Immature natural killer cell (primary cell): ENCODE measurements at regions not wholly inside any gene's neighbourhood (a gene's known extent, or its start where the extent isn't known, plus 50 kb on each side); places are given as distances from the start of the nearest gene placed in this dataset.

Source experiments
- DNase-seq, 3 donors: peaks; one replicate each; pipeline ENCODE4 v3.0.0; 2022; ENCODE audit warnings: mixed read lengths in 1 of 3
- H3K27ac Mint-ChIP-seq, 6 donors: one replicate each; pipeline ENCODE4 v1.8.0; 2020; ENCODE audit warnings: mixed read lengths in 6 of 6, mild to moderate bottlenecking in 5 of 6, inconsistent platforms in 4 of 6, moderate library complexity in 3 of 6
- H3K27me3 Mint-ChIP-seq, 3 donors: one replicate each; pipeline ENCODE4 v1.8.0; 2020 to 2021; ENCODE audit warnings: low read depth in 3 of 3, mild to moderate bottlenecking in 3 of 3, mixed read lengths in 3 of 3, moderate library complexity in 3 of 3, inconsistent platforms in 1 of 3
- H3K36me3 Mint-ChIP-seq, 3 donors: one replicate each; pipeline ENCODE4 v1.8.0; 2020; ENCODE audit warnings: mixed read lengths in 3 of 3, inconsistent platforms in 2 of 3, mild to moderate bottlenecking in 2 of 3
- H3K4me1 Mint-ChIP-seq, 2 donors: one replicate each; pipeline ENCODE4 v1.8.0; 2020; ENCODE audit warnings: inconsistent platforms in 2 of 2, mild to moderate bottlenecking in 2 of 2, mixed read lengths in 2 of 2, moderate library complexity in 1 of 2
- H3K4me3 Mint-ChIP-seq, 5 donors: one replicate each; pipeline ENCODE4 v1.8.0; 2020; ENCODE audit warnings: mild to moderate bottlenecking in 5 of 5, mixed read lengths in 5 of 5, inconsistent platforms in 3 of 5, moderate library complexity in 3 of 5
- H3K9me3 Mint-ChIP-seq, 6 donors: one replicate each; pipeline ENCODE4 v1.8.0; 2020; ENCODE audit warnings: mild to moderate bottlenecking in 6 of 6, mixed read lengths in 6 of 6, inconsistent platforms in 4 of 6, moderate library complexity in 3 of 6

GRCh38 chr11:27254744-27255446 is 108.1 kb downstream of the CCDC34 start:
- Mint-ChIP-seq H3K4me1 (no peaks in the 10 kb centered on the region), H3K4me3 (no peak overlapping the region), H3K9me3 (peaks cover 0 to 8% (median 2%) of the 10 kb centered on the region in 6 donors), H3K27ac (no peak overlapping the region), H3K36me3 (no peaks in the 10 kb centered on the region), H3K27me3 (peaks cover 0 to 3% (median 0%) of the 10 kb centered on the region in 3 donors)
- no peak for DNase-seq

- no peak overlapping the region for H3K27ac Mint-ChIP-seq
Observed at GRCh38 chr11:27253224-27253623, 109.8 kb downstream of the CCDC34 start.

GRCh38 chr11:27250867-27251665 is 111.9 kb downstream of the CCDC34 start:
- Mint-ChIP-seq H3K9me3 (peaks cover 0 to 14% (median 3%) of the 10 kb centered on the region in 6 donors), H3K27ac (no peak overlapping the region), H3K4me3 (no peak overlapping the region), H3K4me1 (no peaks in the 10 kb centered on the region), H3K36me3 (no peaks in the 10 kb centered on the region), H3K27me3 (peaks cover 0 to 3% (median 0%) of the 10 kb centered on the region in 3 donors)
- DNase-seq, result no peak

More at GRCh38 chr11:27253224-27253623, 109.8 kb downstream of the CCDC34 start:
- Mint-ChIP-seq H3K36me3 (no peaks in the 10 kb centered on the region), H3K27me3 (peaks cover 0 to 3% (median 0%) of the 10 kb centered on the region in 3 donors), H3K4me1 (no peaks in the 10 kb centered on the region), H3K4me3 (no peak overlapping the region), H3K9me3 (peaks cover 0 to 8% (median 3%) of the 10 kb centered on the region in 6 donors)
- DNase-seq, result no peak

GRCh38 chr11:27248576-27249509 is 114.2 kb downstream of the CCDC34 start:
- Mint-ChIP-seq H3K9me3 (peaks cover 0 to 9% (median under 1%) of the 10 kb centered on the region in 6 donors), H3K4me3 (no peak overlapping the region), H3K4me1 (no peaks in the 10 kb centered on the region), H3K27ac (no peak overlapping the region), H3K36me3 (no peaks in the 10 kb centered on the region), H3K27me3 (peaks cover 0 to 2% (median 0%) of the 10 kb centered on the region in 3 donors)
- DNase-seq, result no peak

GRCh38 chr11:27247660-27248059 is 115.4 kb downstream of the CCDC34 start:
- DNase-seq, result no peak
- Mint-ChIP-seq H3K4me1 (no peaks in the 10 kb centered on the region), H3K4me3 (no peak overlapping the region), H3K9me3 (peaks cover 0 to 6% (median 0%) of the 10 kb centered on the region in 6 donors), H3K36me3 (no peaks in the 10 kb centered on the region), H3K27ac (no peak overlapping the region), H3K27me3 (peaks cover 0 to 2% (median 0%) of the 10 kb centered on the region in 3 donors)

- no peak overlapping the region for H3K4me3 Mint-ChIP-seq
Observed at GRCh38 chr11:27246925-27247324, 116.1 kb downstream of the CCDC34 start.

GRCh38 chr11:27244900-27245299 is 118.1 kb downstream of the CCDC34 start:
- H3K27me3 Mint-ChIP-seq, result peaks cover 2% of the 10 kb centered on the region in 3 donors
- no peaks in the 10 kb centered on the region for H3K36me3 Mint-ChIP-seq
- peaks cover 0 to 6% (median under 1%) of the 10 kb centered on the region in 6 donors for H3K9me3 Mint-ChIP-seq
- no peaks in the 10 kb centered on the region for H3K4me1 Mint-ChIP-seq
- no peak overlapping the region for H3K4me3 Mint-ChIP-seq
- no peak overlapping the region for H3K27ac Mint-ChIP-seq
- DNase-seq, result no peak

More at GRCh38 chr11:27246925-27247324, 116.1 kb downstream of the CCDC34 start:
- no peak overlapping the region for H3K27ac Mint-ChIP-seq
- H3K4me1 Mint-ChIP-seq, result no peaks in the 10 kb centered on the region
- DNase-seq, result no peak
- peaks cover 0 to 2% (median 0%) of the 10 kb centered on the region in 3 donors for H3K27me3 Mint-ChIP-seq
- H3K36me3 Mint-ChIP-seq, result no peaks in the 10 kb centered on the region
- peaks cover 0 to 6% (median 0%) of the 10 kb centered on the region in 6 donors for H3K9me3 Mint-ChIP-seq

GRCh38 chr11:27242591-27242990 is 120.4 kb downstream of the CCDC34 start:
- H3K27me3 Mint-ChIP-seq, result peaks cover 3 to 10% (median 3%) of the 10 kb centered on the region in 3 donors
- H3K27ac Mint-ChIP-seq, result no peak overlapping the region
- DNase-seq, result no peak
- H3K36me3 Mint-ChIP-seq, result no peaks in the 10 kb centered on the region
- no peaks in the 10 kb centered on the region for H3K4me1 Mint-ChIP-seq
- H3K4me3 Mint-ChIP-seq, result no peak overlapping the region
- H3K9me3 Mint-ChIP-seq, result peaks cover 0 to 8% (median 2%) of the 10 kb centered on the region in 6 donors

- H3K36me3 Mint-ChIP-seq, result no peaks in the 10 kb centered on the region
- no peak for DNase-seq
- peaks cover 0 to 4% (median 2%) of the 10 kb centered on the region in 6 donors for H3K9me3 Mint-ChIP-seq
- H3K4me3 Mint-ChIP-seq, result no peak overlapping the region
- H3K27me3 Mint-ChIP-seq, result peaks cover 3 to 10% (median 3%) of the 10 kb centered on the region in 3 donors
- H3K4me1 Mint-ChIP-seq, result no peaks in the 10 kb centered on the region
- no peak overlapping the region for H3K27ac Mint-ChIP-seq
Observed at GRCh38 chr11:27241311-27242122, 121.5 kb downstream of the CCDC34 start.

- Mint-ChIP-seq H3K4me3 (no peak overlapping the region), H3K4me1 (no peaks in the 10 kb centered on the region), H3K27me3 (peaks cover 3 to 9% (median 3%) of the 10 kb centered on the region in 3 donors), H3K27ac (no peak overlapping the region), H3K9me3 (peaks cover 0 to 3% (median 2%) of the 10 kb centered on the region in 6 donors), H3K36me3 (no peaks in the 10 kb centered on the region)
- no peak for DNase-seq
Observed at GRCh38 chr11:27239305-27239942, 123.6 kb downstream of the CCDC34 start.

- Mint-ChIP-seq H3K27ac (no peak overlapping the region), H3K36me3 (no peaks in the 10 kb centered on the region), H3K27me3 (peaks cover 3 to 9% (median 4%) of the 10 kb centered on the region in 3 donors), H3K9me3 (peaks cover 0 to 3% (median 2%) of the 10 kb centered on the region in 6 donors), H3K4me3 (no peak overlapping the region), H3K4me1 (no peaks in the 10 kb centered on the region)
- DNase-seq, result no peak
Observed at GRCh38 chr11:27238811-27239210, 124.2 kb downstream of the CCDC34 start.

GRCh38 chr11:27237643-27238042 is 125.4 kb downstream of the CCDC34 start:
- no peaks in the 10 kb centered on the region for H3K4me1 Mint-ChIP-seq
- DNase-seq, result no peak
- H3K36me3 Mint-ChIP-seq, result no peaks in the 10 kb centered on the region
- no peak overlapping the region for H3K4me3 Mint-ChIP-seq
- H3K9me3 Mint-ChIP-seq, result peaks cover 0 to 3% (median 2%) of the 10 kb centered on the region in 6 donors
- no peak overlapping the region for H3K27ac Mint-ChIP-seq
- peaks cover 3 to 9% (median 5%) of the 10 kb centered on the region in 3 donors for H3K27me3 Mint-ChIP-seq
